ENCODE measurements at regions not wholly inside any gene's neighbourhood (a gene's known extent, or its start where the extent isn't known, plus 50 kb on each side); places are given as distances from the start of the nearest gene placed in this dataset.

DNA sequence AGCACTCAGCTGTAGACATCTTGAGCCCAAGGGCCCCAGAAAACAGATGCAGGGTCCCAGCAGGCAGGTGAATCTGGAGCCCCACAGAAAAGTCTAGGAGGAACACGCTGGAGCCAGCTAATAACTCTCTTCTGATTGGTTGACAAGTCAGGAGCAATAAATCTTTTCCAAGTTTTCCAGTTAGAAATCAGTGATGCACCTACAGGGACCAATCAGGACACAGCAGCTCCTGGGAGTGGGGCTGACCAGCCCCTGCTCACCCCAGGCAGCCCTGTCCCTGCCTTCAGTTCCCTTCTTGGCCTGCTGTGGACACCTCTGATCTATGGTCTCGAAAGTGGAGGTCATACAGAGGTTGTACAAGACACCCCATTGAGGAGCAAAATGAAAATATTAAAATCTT lies 75.7 kb downstream of the KCNF1 start:
- TF ChIP-seq, protein P1, sequence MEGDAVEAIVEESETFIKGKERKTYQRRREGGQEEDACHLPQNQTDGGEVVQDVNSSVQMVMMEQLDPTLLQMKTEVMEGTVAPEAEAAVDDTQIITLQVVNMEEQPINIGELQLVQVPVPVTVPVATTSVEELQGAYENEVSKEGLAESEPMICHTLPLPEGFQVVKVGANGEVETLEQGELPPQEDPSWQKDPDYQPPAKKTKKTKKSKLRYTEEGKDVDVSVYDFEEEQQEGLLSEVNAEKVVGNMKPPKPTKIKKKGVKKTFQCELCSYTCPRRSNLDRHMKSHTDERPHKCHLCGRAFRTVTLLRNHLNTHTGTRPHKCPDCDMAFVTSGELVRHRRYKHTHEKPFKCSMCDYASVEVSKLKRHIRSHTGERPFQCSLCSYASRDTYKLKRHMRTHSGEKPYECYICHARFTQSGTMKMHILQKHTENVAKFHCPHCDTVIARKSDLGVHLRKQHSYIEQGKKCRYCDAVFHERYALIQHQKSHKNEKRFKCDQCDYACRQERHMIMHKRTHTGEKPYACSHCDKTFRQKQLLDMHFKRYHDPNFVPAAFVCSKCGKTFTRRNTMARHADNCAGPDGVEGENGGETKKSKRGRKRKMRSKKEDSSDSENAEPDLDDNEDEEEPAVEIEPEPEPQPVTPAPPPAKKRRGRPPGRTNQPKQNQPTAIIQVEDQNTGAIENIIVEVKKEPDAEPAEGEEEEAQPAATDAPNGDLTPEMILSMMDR (IDR thresholded peaks at IDR 0.05; ENCODE audit: low read depth, low read length, poor library complexity, severe bottlenecking) = no peak
- TF ChIP-seq EZH2phosphoT487 (IDR thresholded peaks at IDR 0.05; ENCODE audit: borderline replicate concordance, low read length) = no peak
